Kidney epithelial cell (primary cell): ENCODE measurements at regions not wholly inside any gene's neighbourhood (a gene's known extent, or its start where the extent isn't known, plus 50 kb on each side); places are given as distances from the start of the nearest gene placed in this dataset.

Source experiments
- DNase-seq: peaks from one replicate; pipeline ENCODE4 v3.0.0-alpha.2; 2010; ENCODE audit warnings: low read depth
- H3K27me3 ChIP-seq: 2 replicates; pipeline ENCODE4 v1.6.0; 2011; ENCODE audit warnings: low read length; ENCODE audit not compliant: control insufficient read depth, insufficient read depth
- H3K36me3 ChIP-seq: 2 replicates; pipeline ENCODE4 v1.5.1; 2011; ENCODE audit warnings: low read length; ENCODE audit not compliant: control insufficient read depth, insufficient read depth
- H3K4me3 ChIP-seq: 2 replicates; pipeline ENCODE4 v1.5.1; 2011; ENCODE audit warnings: low read depth, mild to moderate bottlenecking, control low read depth, low read length
- CTCF ChIP-seq: IDR thresholded peaks from 2 replicates; pipeline ENCODE4 v1.5.1; 2011; ENCODE audit warnings: mild to moderate bottlenecking, moderate library complexity, low read length, control low read depth, inconsistent platforms; ENCODE audit not compliant: insufficient read depth, poor library complexity, severe bottlenecking

GRCh38 chr16:86966777-86967176 is 350.4 kb downstream of the C16orf95 start:
- Histone ChIP-seq H3K27me3 (peaks cover 11% of the 10 kb centered on the region), H3K4me3 (no peak overlapping the region), H3K36me3 (no peaks in the 10 kb centered on the region)
- no peak for DNase-seq
- TF ChIP-seq CTCF = no peak

GRCh38 chr16:86968866-86969265 is 348.3 kb downstream of the C16orf95 start:
- no peak for TF ChIP-seq CTCF
- DNase-seq = no peak
- Histone ChIP-seq H3K4me3 (no peak overlapping the region), H3K36me3 (no peaks in the 10 kb centered on the region), H3K27me3 (peaks cover 5% of the 10 kb centered on the region)

- Histone ChIP-seq H3K4me3 (no peak overlapping the region), H3K36me3 (no peaks in the 10 kb centered on the region), H3K27me3 (peaks cover 5% of the 10 kb centered on the region)
- DNase-seq = no peak
- no peak for TF ChIP-seq CTCF
These were observed 347.5 kb downstream of the C16orf95 start for GRCh38 chr16:86969716-86970115.

- no peak for TF ChIP-seq CTCF
- no peak for DNase-seq
- no peaks in the 10 kb centered on the region for H3K36me3 ChIP-seq
- no peak overlapping the region for H3K4me3 ChIP-seq
- H3K27me3 ChIP-seq = peaks cover 5% of the 10 kb centered on the region
These were observed 346.9 kb downstream of the C16orf95 start for GRCh38 chr16:86970279-86970678.

GRCh38 chr16:86970726-86971125 is 346.5 kb downstream of the C16orf95 start:
- DNase-seq = no peak
- no peak overlapping the region for H3K4me3 ChIP-seq
- no peak for TF ChIP-seq CTCF
- no peaks in the 10 kb centered on the region for H3K36me3 ChIP-seq
- H3K27me3 ChIP-seq = peaks cover 4% of the 10 kb centered on the region

GRCh38 chr16:86971251-86971650 is 345.9 kb downstream of the C16orf95 start:
- H3K36me3 ChIP-seq = no peaks in the 10 kb centered on the region
- no peak overlapping the region for H3K4me3 ChIP-seq
- no peak for DNase-seq
- no peak for TF ChIP-seq CTCF
- no peaks in the 10 kb centered on the region for H3K27me3 ChIP-seq
